Ishikawa (cell line): ENCODE measurements at regions not wholly inside any gene's neighbourhood (a gene's known extent, or its start where the extent isn't known, plus 50 kb on each side); places are given as distances from the start of the nearest gene placed in this dataset.

Source experiments
- CEBPB ChIP-seq: IDR thresholded peaks from 2 replicates; pipeline ENCODE4 v1.6.1; 2012
- CREB1 ChIP-seq: IDR thresholded peaks from 2 replicates; pipeline ENCODE4 v1.6.1; 2012; ENCODE audit warnings: low read depth
- EGR1 ChIP-seq: IDR thresholded peaks from 2 replicates; pipeline ENCODE4 v1.6.1; 2012
- EP300 ChIP-seq: IDR thresholded peaks from 2 replicates; pipeline ENCODE4 v1.6.1; 2012; ENCODE audit warnings: borderline replicate concordance
- FOXM1 ChIP-seq: IDR thresholded peaks from 2 replicates; pipeline ENCODE4 v1.6.1; 2012; ENCODE audit warnings: low read depth, borderline replicate concordance
- NFIC ChIP-seq: IDR thresholded peaks from 2 replicates; pipeline ENCODE4 v1.6.1; 2012
- RAD21 ChIP-seq: IDR thresholded peaks from 2 replicates; pipeline ENCODE4 v1.6.1; 2012; ENCODE audit warnings: low read depth
- TAF1 ChIP-seq: IDR thresholded peaks from 2 replicates; pipeline ENCODE4 v1.6.1; 2012; ENCODE audit warnings: low read depth, mild to moderate bottlenecking
- TCF12 ChIP-seq: IDR thresholded peaks from 2 replicates; pipeline ENCODE4 v1.6.1; 2012; ENCODE audit warnings: low read depth
- TEAD4 ChIP-seq: IDR thresholded peaks from 2 replicates; pipeline ENCODE4 v1.6.1; 2012
- YY1 ChIP-seq: IDR thresholded peaks from 2 replicates; pipeline ENCODE4 v1.6.1; 2012; ENCODE audit warnings: low read depth
- ZBTB7A ChIP-seq: IDR thresholded peaks from 2 replicates; pipeline ENCODE4 v1.6.1; 2012; ENCODE audit warnings: low read depth
- TF ChIP-seq, protein P1 (sequence below): IDR thresholded peaks from 2 replicates; pipeline ENCODE4 v1.6.1; 2012
- TF ChIP-seq, protein P2 (sequence below): IDR thresholded peaks from 2 replicates; pipeline ENCODE4 v1.6.1; 2012; ENCODE audit warnings: low read depth, mild to moderate bottlenecking
- TF ChIP-seq, protein P3 (sequence below): IDR thresholded peaks from 2 replicates; pipeline ENCODE4 v1.6.1; 2012

DNA sequence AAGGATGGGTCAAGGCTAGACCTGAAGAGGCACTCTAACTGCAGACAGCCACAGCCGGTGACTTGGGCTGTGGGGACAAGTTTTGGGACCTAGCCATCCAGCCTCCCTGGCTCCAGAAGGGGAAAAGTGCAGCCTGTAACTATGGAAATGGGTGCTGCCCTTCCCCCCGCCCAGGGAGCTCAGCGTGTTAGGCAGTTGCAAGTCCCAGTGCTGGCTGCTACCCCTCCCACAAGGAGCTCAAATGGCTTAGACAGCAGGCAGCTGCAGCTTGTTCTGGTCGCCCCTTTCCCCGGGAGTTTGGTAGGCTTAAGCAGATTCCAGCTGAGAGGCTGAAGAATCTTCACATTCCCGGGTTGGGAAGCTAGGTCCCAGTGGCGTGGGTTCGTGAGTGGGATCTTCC is 162.6 kb downstream of the FAM83B start:
- TF ChIP-seq, protein P1, sequence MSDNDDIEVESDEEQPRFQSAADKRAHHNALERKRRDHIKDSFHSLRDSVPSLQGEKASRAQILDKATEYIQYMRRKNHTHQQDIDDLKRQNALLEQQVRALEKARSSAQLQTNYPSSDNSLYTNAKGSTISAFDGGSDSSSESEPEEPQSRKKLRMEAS: no peak
- no peak for TF ChIP-seq NFIC
- no peak for TF ChIP-seq TCF12
- no peak for TF ChIP-seq CEBPB
- TF ChIP-seq EP300: no peak
- TF ChIP-seq EGR1: no peak
- TF ChIP-seq YY1: no peak
- TF ChIP-seq CREB1: no peak
- TF ChIP-seq ZBTB7A: no peak
- no peak for TF ChIP-seq TAF1
- TF ChIP-seq, protein P2, sequence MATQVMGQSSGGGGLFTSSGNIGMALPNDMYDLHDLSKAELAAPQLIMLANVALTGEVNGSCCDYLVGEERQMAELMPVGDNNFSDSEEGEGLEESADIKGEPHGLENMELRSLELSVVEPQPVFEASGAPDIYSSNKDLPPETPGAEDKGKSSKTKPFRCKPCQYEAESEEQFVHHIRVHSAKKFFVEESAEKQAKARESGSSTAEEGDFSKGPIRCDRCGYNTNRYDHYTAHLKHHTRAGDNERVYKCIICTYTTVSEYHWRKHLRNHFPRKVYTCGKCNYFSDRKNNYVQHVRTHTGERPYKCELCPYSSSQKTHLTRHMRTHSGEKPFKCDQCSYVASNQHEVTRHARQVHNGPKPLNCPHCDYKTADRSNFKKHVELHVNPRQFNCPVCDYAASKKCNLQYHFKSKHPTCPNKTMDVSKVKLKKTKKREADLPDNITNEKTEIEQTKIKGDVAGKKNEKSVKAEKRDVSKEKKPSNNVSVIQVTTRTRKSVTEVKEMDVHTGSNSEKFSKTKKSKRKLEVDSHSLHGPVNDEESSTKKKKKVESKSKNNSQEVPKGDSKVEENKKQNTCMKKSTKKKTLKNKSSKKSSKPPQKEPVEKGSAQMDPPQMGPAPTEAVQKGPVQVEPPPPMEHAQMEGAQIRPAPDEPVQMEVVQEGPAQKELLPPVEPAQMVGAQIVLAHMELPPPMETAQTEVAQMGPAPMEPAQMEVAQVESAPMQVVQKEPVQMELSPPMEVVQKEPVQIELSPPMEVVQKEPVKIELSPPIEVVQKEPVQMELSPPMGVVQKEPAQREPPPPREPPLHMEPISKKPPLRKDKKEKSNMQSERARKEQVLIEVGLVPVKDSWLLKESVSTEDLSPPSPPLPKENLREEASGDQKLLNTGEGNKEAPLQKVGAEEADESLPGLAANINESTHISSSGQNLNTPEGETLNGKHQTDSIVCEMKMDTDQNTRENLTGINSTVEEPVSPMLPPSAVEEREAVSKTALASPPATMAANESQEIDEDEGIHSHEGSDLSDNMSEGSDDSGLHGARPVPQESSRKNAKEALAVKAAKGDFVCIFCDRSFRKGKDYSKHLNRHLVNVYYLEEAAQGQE: no peak
- no peak for TF ChIP-seq FOXM1
- TF ChIP-seq TEAD4: no peak

DNA sequence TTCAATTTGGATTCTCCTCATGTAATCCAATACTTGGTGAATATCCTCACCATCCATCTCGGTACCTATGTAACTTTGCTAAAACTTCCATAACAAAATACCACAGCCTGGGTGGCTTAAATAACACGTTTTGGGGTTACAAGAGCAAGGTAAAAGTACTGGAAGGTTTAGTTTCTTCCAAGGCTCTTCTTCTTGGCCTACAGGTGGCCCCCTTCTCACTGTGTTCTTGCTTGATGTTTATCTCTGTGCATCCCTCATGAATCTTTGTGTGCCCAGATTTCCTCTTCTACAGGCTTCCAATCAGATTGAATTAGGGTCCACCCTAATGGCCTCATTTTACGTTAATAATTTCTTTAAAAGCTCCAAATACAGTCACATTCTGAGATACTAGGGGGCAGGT is 163.3 kb upstream of the HCRTR2 start:
- TF ChIP-seq CEBPB (no peak), CREB1 (no peak), EP300 (no peak), RAD21 (peak; percentile 7; the same call in 1 of the 2 replicates), TAF1 (no peak)

DNA sequence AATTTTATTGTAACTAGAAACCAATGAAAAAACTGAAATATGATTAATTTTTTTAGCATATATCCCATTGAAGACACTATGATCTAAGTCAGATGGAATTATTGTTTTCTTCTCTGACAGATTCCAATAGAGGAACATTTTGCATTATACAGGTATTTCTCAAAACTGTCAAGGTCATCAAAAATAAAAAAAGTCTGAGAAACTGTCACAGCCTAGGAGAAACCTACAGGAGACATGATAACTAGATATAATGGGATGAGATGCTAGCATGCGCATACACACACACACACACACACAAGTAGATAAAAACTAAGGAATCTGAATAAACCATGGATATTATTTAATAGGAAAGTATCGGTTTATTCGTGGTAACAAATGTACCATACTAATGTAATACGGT is 161.9 kb upstream of the HCRTR2 start:
- TF ChIP-seq, protein P3, sequence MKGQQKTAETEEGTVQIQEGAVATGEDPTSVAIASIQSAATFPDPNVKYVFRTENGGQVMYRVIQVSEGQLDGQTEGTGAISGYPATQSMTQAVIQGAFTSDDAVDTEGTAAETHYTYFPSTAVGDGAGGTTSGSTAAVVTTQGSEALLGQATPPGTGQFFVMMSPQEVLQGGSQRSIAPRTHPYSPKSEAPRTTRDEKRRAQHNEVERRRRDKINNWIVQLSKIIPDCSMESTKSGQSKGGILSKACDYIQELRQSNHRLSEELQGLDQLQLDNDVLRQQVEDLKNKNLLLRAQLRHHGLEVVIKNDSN: no peak
- TF ChIP-seq TEAD4 (no peak), CREB1 (no peak), RAD21 (no peak)
- TF ChIP-seq, protein P1: no peak

DNA sequence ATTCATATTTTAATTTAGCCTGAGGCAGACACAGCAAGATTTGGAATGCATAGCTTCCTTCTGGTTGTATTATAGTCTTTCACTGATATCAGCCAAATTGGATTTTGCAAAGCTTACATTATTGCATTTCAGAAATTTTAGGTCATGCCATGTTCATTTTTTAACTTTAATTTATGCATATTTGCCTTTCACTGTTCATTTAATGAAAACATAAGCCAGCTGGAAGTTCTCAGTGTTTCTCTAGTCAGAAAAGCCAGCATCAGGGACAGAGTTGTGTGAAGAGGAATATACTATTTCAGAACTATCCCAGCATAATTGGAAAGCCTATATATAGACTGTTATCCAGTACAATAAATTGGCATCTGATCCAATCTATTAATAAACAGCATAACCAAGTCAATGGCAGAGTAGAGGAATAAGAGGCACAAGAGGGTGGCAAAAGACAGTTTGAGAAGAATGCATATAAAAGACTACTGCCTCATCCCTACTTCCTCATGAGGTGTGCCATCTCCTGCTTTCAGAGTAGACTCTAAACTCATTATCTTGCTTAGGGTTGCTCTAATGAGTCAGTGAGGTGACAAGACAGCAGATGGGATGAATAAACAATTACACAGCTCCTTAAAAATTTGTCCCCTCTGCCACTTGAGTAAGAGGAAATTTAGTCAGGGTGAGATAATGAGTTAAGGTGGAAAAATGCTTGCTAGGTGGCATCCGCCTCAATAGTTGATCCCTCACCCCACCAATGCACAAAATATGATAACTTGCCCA is 159.8 kb upstream of the HCRTR2 start:
- TF ChIP-seq, protein P1: no peak
- TF ChIP-seq RAD21: no peak
- TF ChIP-seq CREB1: no peak
- no peak for TF ChIP-seq NFIC
- TF ChIP-seq, protein P2: no peak
- TF ChIP-seq ZBTB7A: no peak
- TF ChIP-seq CEBPB: no peak
- TF ChIP-seq, protein P3: no peak
- no peak for TF ChIP-seq TAF1
- no peak for TF ChIP-seq TEAD4
- no peak for TF ChIP-seq TCF12
- no peak for TF ChIP-seq EP300
- no peak for TF ChIP-seq FOXM1
- no peak for TF ChIP-seq EGR1
- TF ChIP-seq YY1: no peak

DNA sequence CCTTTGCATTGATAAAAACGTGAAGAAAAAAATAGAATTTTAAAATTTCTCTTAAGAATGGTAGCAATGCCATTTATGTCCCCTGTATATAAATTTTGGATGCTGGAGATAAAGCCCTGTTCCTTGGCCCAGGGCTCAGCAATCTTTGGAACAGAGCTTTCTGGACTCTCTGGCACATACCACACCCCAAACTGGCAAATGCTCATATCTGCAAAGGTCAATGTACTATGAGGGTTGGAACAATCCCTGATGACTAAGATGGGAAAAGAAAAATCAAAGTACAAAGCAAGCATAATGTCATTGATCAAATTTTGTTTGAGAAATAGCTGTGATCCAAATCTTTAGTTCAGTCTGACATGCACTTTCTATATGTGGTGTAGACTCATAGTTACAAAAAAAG is 158.1 kb upstream of the HCRTR2 start:
- no peak for TF ChIP-seq NFIC
- no peak for TF ChIP-seq TCF12
- TF ChIP-seq, protein P2: no peak
- no peak for TF ChIP-seq EP300
- TF ChIP-seq, protein P1: no peak
- no peak for TF ChIP-seq RAD21
- no peak for TF ChIP-seq EGR1
- TF ChIP-seq CREB1: no peak
- TF ChIP-seq, protein P3: no peak
- TF ChIP-seq ZBTB7A: no peak
- TF ChIP-seq YY1: no peak
- TF ChIP-seq CEBPB: no peak
- TF ChIP-seq TAF1: no peak
- TF ChIP-seq TEAD4: no peak
- TF ChIP-seq FOXM1: no peak
